Suprapubic skin (tissue), 4 donors: ENCODE measurements at regions not wholly inside any gene's neighbourhood (a gene's known extent, or its start where the extent isn't known, plus 50 kb on each side); places are given as distances from the start of the nearest gene placed in this dataset.

ENCODE experiments used
- DNase-seq, 2 donors: peaks; one replicate each; pipeline ENCODE4 v3.0.0-alpha.2; 2019; ENCODE audit warnings: low spot score in 2 of 2
- H3K27ac ChIP-seq: fragments of 200-600 bp; sonication (generic); one replicate; pipeline ENCODE4 v1.5.1; 2019
- H3K27me3 ChIP-seq: fragments of 200-600 bp; sonication (generic); one replicate; pipeline ENCODE4 v1.5.1; 2019
- H3K36me3 ChIP-seq: fragments of 200-600 bp; sonication (generic); one replicate; pipeline ENCODE4 v1.5.1; 2019
- H3K4me1 ChIP-seq: fragments of 200-600 bp; sonication (generic); one replicate; pipeline ENCODE4 v1.5.1; 2019
- H3K4me3 ChIP-seq: fragments of 200-600 bp; sonication (generic); one replicate; pipeline ENCODE4 v1.5.1; 2019; ENCODE audit warnings: mild to moderate bottlenecking
- H3K9me3 ChIP-seq: fragments of 200-600 bp; sonication (generic); one replicate; pipeline ENCODE4 v1.5.1; 2019
- CTCF ChIP-seq, 2 donors: fragments of 200-600 bp in 1 of 2; fragments of 450-650 bp in 1 of 2; sonication (generic) in 1 of 2; IDR thresholded peaks; one replicate each; pipeline ENCODE4 v1.5.1; 2016 to 2019; ENCODE audit warnings: antibody characterized with exemption in 2 of 2, mild to moderate bottlenecking in 1 of 2, moderate library complexity in 1 of 2
- EP300 ChIP-seq: sonication (generic); formaldehyde crosslinking; IDR thresholded peaks from one replicate; pipeline ENCODE4 v1.6.1; 2017; ENCODE audit warnings: antibody characterized with exemption
- POLR2A ChIP-seq, 2 donors: fragments of 450-650 bp; IDR thresholded peaks; one replicate each; pipeline ENCODE4 v1.6.1; 2017; ENCODE audit warnings: antibody characterized with exemption in 2 of 2, mild to moderate bottlenecking in 2 of 2, moderate library complexity in 2 of 2
- POLR2AphosphoS5 ChIP-seq, 3 donors: sonication (generic); formaldehyde crosslinking; IDR thresholded peaks; one replicate each; pipeline ENCODE4 v1.6.1; 2017; ENCODE audit warnings: antibody characterized with exemption in 3 of 3
- WGBS: methylation state at CpG from one replicate; pipeline ENCODE4 v1.1.5; 2018; 5-methylcytosine and 5-hydroxymethylcytosine counted together

- WGBS, result 91% methylated on average over 1 of the region's 1 CpG
- H3K27ac ChIP-seq, result no peak overlapping the region
- no peaks in the 10 kb centered on the region for H3K9me3 ChIP-seq
- no peaks in the 10 kb centered on the region for H3K4me1 ChIP-seq
- DNase-seq, result no peak
- TF ChIP-seq POLR2A (IDR thresholded peaks at IDR 0.05), result no peak
- H3K36me3 ChIP-seq, result no peaks in the 10 kb centered on the region
- no peaks in the 10 kb centered on the region for H3K27me3 ChIP-seq
- H3K4me3 ChIP-seq, result no peak overlapping the region
Observed at GRCh38 chr10:107434201-107434600, 269.7 kb upstream of the SORCS1 start.

- Histone ChIP-seq H3K36me3 (no peaks in the 10 kb centered on the region), H3K4me3 (no peak overlapping the region), H3K4me1 (no peaks in the 10 kb centered on the region), H3K27me3 (no peaks in the 10 kb centered on the region), H3K9me3 (no peaks in the 10 kb centered on the region), H3K27ac (no peak overlapping the region)
- TF ChIP-seq POLR2AphosphoS5 (IDR thresholded peaks at IDR 0.05) (no peak), CTCF (IDR thresholded peaks at IDR 0.05) (no peak)
- no peak for DNase-seq
- 63% methylated on average over 3 of the region's 3 CpGs for WGBS
Observed at GRCh38 chr10:107433605-107434004, 269.1 kb upstream of the SORCS1 start.

- no peaks in the 10 kb centered on the region for H3K9me3 ChIP-seq
- 97% methylated on average over 6 of the region's 6 CpGs for WGBS
- DNase-seq, result no peak
- no peaks in the 10 kb centered on the region for H3K27me3 ChIP-seq
- no peaks in the 10 kb centered on the region for H3K36me3 ChIP-seq
- no peak overlapping the region for H3K27ac ChIP-seq
- TF ChIP-seq POLR2A (IDR thresholded peaks at IDR 0.05), result no peak
- no peak for TF ChIP-seq EP300
- no peak for TF ChIP-seq CTCF (IDR thresholded peaks at IDR 0.05)
- no peak for TF ChIP-seq POLR2AphosphoS5 (IDR thresholded peaks at IDR 0.05)
- H3K4me3 ChIP-seq, result no peak overlapping the region
- H3K4me1 ChIP-seq, result no peaks in the 10 kb centered on the region
Observed at GRCh38 chr10:107430446-107430845, 265.9 kb upstream of the SORCS1 start.

- 80% methylated on average over 5 of the region's 5 CpGs for WGBS
- Histone ChIP-seq H3K4me3 (no peak overlapping the region), H3K9me3 (no peaks in the 10 kb centered on the region), H3K27ac (no peak overlapping the region), H3K36me3 (no peaks in the 10 kb centered on the region), H3K4me1 (no peaks in the 10 kb centered on the region), H3K27me3 (no peaks in the 10 kb centered on the region)
- no peak for DNase-seq
- no peak for TF ChIP-seq POLR2A (IDR thresholded peaks at IDR 0.05)
- TF ChIP-seq POLR2AphosphoS5 (IDR thresholded peaks at IDR 0.05), result no peak
- no peak for TF ChIP-seq EP300
- TF ChIP-seq CTCF (IDR thresholded peaks at IDR 0.05), result no peak
Observed at GRCh38 chr10:107427016-107427415, 262.5 kb upstream of the SORCS1 start.

- no peak overlapping the region for H3K4me3 ChIP-seq
Observed at GRCh38 chr10:107425931-107426553, 261.5 kb upstream of the SORCS1 start.

GRCh38 chr10:107424628-107425027 lies 260.1 kb upstream of the SORCS1 start:
- Histone ChIP-seq H3K27ac (no peak overlapping the region), H3K4me3 (no peak overlapping the region), H3K4me1 (no peaks in the 10 kb centered on the region), H3K27me3 (no peaks in the 10 kb centered on the region), H3K36me3 (no peaks in the 10 kb centered on the region), H3K9me3 (no peaks in the 10 kb centered on the region)
- no peak for DNase-seq
- 82% methylated on average over 5 of the region's 5 CpGs for WGBS
- TF ChIP-seq POLR2A (IDR thresholded peaks at IDR 0.05) (no peak), POLR2AphosphoS5 (IDR thresholded peaks at IDR 0.05) (no peak), EP300 (no peak), CTCF (IDR thresholded peaks at IDR 0.05) (no peak)

More at GRCh38 chr10:107425931-107426553, 261.5 kb upstream of the SORCS1 start:
- Histone ChIP-seq H3K9me3 (no peaks in the 10 kb centered on the region), H3K36me3 (no peaks in the 10 kb centered on the region), H3K27me3 (no peaks in the 10 kb centered on the region), H3K4me1 (no peaks in the 10 kb centered on the region), H3K27ac (no peak overlapping the region)
- WGBS, result 63% methylated on average over 9 of the region's 9 CpGs
- no peak for DNase-seq
- no peak for TF ChIP-seq POLR2AphosphoS5 (IDR thresholded peaks at IDR 0.05)
